Astrocyte (in vitro differentiated cells and primary cell): ENCODE measurements at regions not wholly inside any gene's neighbourhood (a gene's known extent, or its start where the extent isn't known, plus 50 kb on each side); places are given as distances from the start of the nearest gene placed in this dataset.

Experiments
- DNase-seq: peaks from one replicate; pipeline ENCODE4 v3.0.0-alpha.2; 2010; ENCODE audit warnings: low read depth
- FAIRE-seq: peaks from 2 replicates; lab custom pipeline; 2011; peaks lifted over from hg19 to GRCh38; lab: Jason Lieb, UNC
- H2AFZ ChIP-seq: 2 replicates; pipeline ENCODE4 v1.6.0; 2012; ENCODE audit warnings: low read depth, low read length, inconsistent platforms
- H3K27ac ChIP-seq: 2 replicates; pipeline ENCODE4 v1.5.1; 2011; ENCODE audit warnings: low read depth, low read length, inconsistent platforms
- H3K27me3 ChIP-seq: 2 replicates; pipeline ENCODE4 v1.6.0; 2011; ENCODE audit warnings: low read length, inconsistent platforms; ENCODE audit not compliant: insufficient read depth
- H3K36me3 ChIP-seq: 2 replicates; pipeline ENCODE4 v1.5.1; 2011; ENCODE audit warnings: low read length, inconsistent platforms; ENCODE audit not compliant: insufficient read depth
- H3K4me1 ChIP-seq: 2 replicates; pipeline ENCODE4 v1.5.1; 2011; ENCODE audit warnings: low read length, inconsistent platforms; ENCODE audit not compliant: insufficient read depth
- H3K4me2 ChIP-seq: 2 replicates; pipeline ENCODE4 v1.6.0; 2012; ENCODE audit warnings: low read length, inconsistent platforms
- H3K4me3 ChIP-seq: 2 replicates; pipeline ENCODE4 v1.5.1; 2011; ENCODE audit warnings: low read depth, mild to moderate bottlenecking, low read length, inconsistent platforms; ENCODE audit not compliant: insufficient read depth
- H3K79me2 ChIP-seq: 2 replicates; pipeline ENCODE4 v1.6.0; 2012; ENCODE audit warnings: mild to moderate bottlenecking, low read length, inconsistent platforms; ENCODE audit not compliant: insufficient read depth
- H3K9ac ChIP-seq: 2 replicates; pipeline ENCODE4 v1.6.0; 2012; ENCODE audit warnings: mild to moderate bottlenecking, low read length, inconsistent platforms
- H3K9me3 ChIP-seq: 2 replicates; pipeline ENCODE4 v1.5.1; 2012; ENCODE audit warnings: low read depth, mild to moderate bottlenecking, low read length, inconsistent platforms; ENCODE audit not compliant: insufficient read depth
- H4K20me1 ChIP-seq: 2 replicates; pipeline ENCODE4 v1.6.0; 2012; ENCODE audit warnings: low read length, inconsistent platforms; ENCODE audit not compliant: insufficient read depth
- H3K27ac Mint-ChIP-seq: one replicate; pipeline ENCODE4 v1.8.0; 2021; ENCODE audit warnings: mild to moderate bottlenecking, mixed read lengths; ENCODE audit not compliant: unreplicated experiment
- H3K27me3 Mint-ChIP-seq: one replicate; pipeline ENCODE4 v1.8.0; 2021; ENCODE audit warnings: low read depth, mixed read lengths; ENCODE audit not compliant: unreplicated experiment
- H3K36me3 Mint-ChIP-seq: one replicate; pipeline ENCODE4 v1.8.0; 2021; ENCODE audit warnings: low read depth, mixed read lengths; ENCODE audit not compliant: unreplicated experiment
- H3K4me1 Mint-ChIP-seq: one replicate; pipeline ENCODE4 v1.8.0; 2021; ENCODE audit warnings: low read depth, mixed read lengths; ENCODE audit not compliant: unreplicated experiment
- H3K4me3 Mint-ChIP-seq: one replicate; pipeline ENCODE4 v1.8.0; 2021; ENCODE audit warnings: mild to moderate bottlenecking, moderate library complexity, mixed read lengths; ENCODE audit not compliant: unreplicated experiment
- H3K9me3 Mint-ChIP-seq: one replicate; pipeline ENCODE4 v1.8.0; 2021; ENCODE audit warnings: mild to moderate bottlenecking, mixed read lengths; ENCODE audit not compliant: unreplicated experiment
- EZH2 ChIP-seq: IDR thresholded peaks from 2 replicates; pipeline ENCODE4 v1.6.1; 2012; ENCODE audit warnings: mild to moderate bottlenecking, low read length, inconsistent platforms; ENCODE audit not compliant: insufficient read depth
- TF ChIP-seq, protein P1 (sequence below): IDR thresholded peaks from 2 replicates; pipeline ENCODE4 v1.5.1; 2011; ENCODE audit warnings: low read depth, mild to moderate bottlenecking, inconsistent platforms, low read length, moderate library complexity; ENCODE audit not compliant: insufficient read depth

DNA sequence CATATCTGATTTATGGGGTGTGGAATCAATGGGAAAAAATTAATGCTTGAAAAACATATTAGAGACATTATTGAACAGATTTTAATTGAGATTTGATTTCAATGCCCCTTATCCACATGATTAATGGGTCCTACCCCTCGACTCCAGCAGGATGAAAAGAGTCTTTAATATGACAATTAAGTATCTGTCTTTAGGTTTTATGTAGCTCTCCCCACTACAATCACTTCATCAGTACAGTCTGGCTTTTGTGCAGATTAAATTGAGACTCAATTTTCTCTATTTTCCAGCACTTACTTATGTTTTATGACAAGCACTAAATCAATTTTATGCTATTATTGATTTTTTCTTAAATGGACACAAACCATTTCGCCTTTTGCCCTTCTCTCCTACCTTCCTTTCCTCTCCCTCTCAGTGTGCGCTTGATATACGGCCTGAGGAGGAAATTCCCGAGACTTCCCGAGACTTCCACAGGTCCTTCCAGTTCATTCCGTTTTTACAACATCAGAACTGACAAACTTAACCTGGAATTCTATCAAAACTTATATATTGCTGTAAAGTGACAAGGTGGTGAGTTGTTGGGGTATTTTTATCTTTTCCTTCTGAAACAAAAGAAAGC, 555.1 kb upstream of the SALL3 start:
- DNase-seq (no peak), FAIRE-seq (no peak)
- H3K4me2 ChIP-seq: no peak overlapping the region
- no peak overlapping the region for H2AFZ ChIP-seq
- no peak overlapping the region for H3K4me3 Mint-ChIP-seq
- TF ChIP-seq, protein P1, sequence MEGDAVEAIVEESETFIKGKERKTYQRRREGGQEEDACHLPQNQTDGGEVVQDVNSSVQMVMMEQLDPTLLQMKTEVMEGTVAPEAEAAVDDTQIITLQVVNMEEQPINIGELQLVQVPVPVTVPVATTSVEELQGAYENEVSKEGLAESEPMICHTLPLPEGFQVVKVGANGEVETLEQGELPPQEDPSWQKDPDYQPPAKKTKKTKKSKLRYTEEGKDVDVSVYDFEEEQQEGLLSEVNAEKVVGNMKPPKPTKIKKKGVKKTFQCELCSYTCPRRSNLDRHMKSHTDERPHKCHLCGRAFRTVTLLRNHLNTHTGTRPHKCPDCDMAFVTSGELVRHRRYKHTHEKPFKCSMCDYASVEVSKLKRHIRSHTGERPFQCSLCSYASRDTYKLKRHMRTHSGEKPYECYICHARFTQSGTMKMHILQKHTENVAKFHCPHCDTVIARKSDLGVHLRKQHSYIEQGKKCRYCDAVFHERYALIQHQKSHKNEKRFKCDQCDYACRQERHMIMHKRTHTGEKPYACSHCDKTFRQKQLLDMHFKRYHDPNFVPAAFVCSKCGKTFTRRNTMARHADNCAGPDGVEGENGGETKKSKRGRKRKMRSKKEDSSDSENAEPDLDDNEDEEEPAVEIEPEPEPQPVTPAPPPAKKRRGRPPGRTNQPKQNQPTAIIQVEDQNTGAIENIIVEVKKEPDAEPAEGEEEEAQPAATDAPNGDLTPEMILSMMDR: no peak
- TF ChIP-seq EZH2: no peak
- peaks cover 11% of the 10 kb centered on the region for H3K9me3 ChIP-seq
- H3K27ac Mint-ChIP-seq: no peak overlapping the region
- H3K27ac ChIP-seq: no peak overlapping the region
- peaks cover 17% of the 10 kb centered on the region for H3K9me3 Mint-ChIP-seq
- H3K36me3 Mint-ChIP-seq: no peaks in the 10 kb centered on the region
- no peaks in the 10 kb centered on the region for H3K4me1 Mint-ChIP-seq
- H3K27me3 ChIP-seq: no peaks in the 10 kb centered on the region
- no peaks in the 10 kb centered on the region for H3K36me3 ChIP-seq
- H3K79me2 ChIP-seq: no peaks in the 10 kb centered on the region
- no peaks in the 10 kb centered on the region for H3K27me3 Mint-ChIP-seq
- H3K9ac ChIP-seq: no peak overlapping the region
- H3K4me3 ChIP-seq: no peak overlapping the region
- H3K4me1 ChIP-seq: no peaks in the 10 kb centered on the region
- H4K20me1 ChIP-seq: no peaks in the 10 kb centered on the region

DNA sequence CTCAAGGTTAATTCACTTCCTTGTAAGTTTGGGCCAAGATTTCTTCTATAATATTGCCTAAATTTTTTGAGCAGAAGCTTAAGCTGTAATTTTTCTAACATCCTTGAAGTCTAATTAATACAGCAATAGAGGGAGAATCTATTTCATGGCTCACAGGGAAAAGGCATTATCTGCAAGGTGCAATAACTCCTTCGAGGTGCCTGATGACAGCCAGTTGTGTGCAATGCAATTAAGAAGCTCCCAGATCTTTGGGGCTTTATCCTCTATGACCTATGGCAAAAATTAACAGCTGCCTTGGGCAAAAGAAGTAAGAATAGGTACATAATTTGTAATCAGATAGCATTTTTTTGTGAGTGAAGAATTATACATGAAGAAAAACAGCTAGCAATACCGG, 554.6 kb upstream of the SALL3 start:
- no peak overlapping the region for H3K27ac ChIP-seq
- no peak for FAIRE-seq
- H4K20me1 ChIP-seq: no peaks in the 10 kb centered on the region
- H3K4me1 Mint-ChIP-seq: no peaks in the 10 kb centered on the region
- DNase-seq: no peak
- no peak overlapping the region for H3K4me3 Mint-ChIP-seq
- peaks cover 11% of the 10 kb centered on the region for H3K9me3 ChIP-seq
- H3K9me3 Mint-ChIP-seq: peaks cover 17% of the 10 kb centered on the region
- no peak overlapping the region for H3K4me2 ChIP-seq
- no peaks in the 10 kb centered on the region for H3K36me3 ChIP-seq
- H3K79me2 ChIP-seq: no peaks in the 10 kb centered on the region
- H3K4me1 ChIP-seq: no peaks in the 10 kb centered on the region
- no peaks in the 10 kb centered on the region for H3K36me3 Mint-ChIP-seq
- H3K4me3 ChIP-seq: no peak overlapping the region
- H3K9ac ChIP-seq: no peak overlapping the region
- no peaks in the 10 kb centered on the region for H3K27me3 ChIP-seq
- TF ChIP-seq, protein P1: no peak
- TF ChIP-seq EZH2: no peak
- H3K27me3 Mint-ChIP-seq: no peaks in the 10 kb centered on the region
- no peak overlapping the region for H3K27ac Mint-ChIP-seq
- H2AFZ ChIP-seq: no peak overlapping the region

DNA sequence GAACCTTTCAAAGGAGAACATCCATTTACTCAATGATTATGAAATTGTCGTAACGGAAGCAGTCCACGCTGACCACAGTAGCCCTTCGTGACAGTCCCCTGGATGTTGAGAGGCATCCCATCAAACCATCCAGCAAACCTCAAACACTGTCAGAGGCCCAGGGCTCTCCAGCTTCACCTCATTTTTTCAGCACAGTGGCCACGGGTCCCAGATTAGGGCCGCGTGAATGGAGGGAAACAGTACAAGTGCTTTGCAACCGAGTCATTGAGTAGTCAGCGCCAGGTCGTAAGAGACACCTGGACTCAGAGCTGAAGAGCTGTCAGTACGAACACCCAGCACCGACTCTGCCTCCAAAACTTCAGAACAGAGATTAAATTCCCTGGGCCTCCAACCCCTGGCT, 552.5 kb upstream of the SALL3 start:
- Mint-ChIP-seq H3K27ac (no peak overlapping the region), H3K9me3 (peaks cover 18% of the 10 kb centered on the region), H3K36me3 (no peaks in the 10 kb centered on the region), H3K4me1 (no peaks in the 10 kb centered on the region), H3K27me3 (no peaks in the 10 kb centered on the region), H3K4me3 (no peak overlapping the region)
- Histone ChIP-seq H3K9me3 (peaks cover 9% of the 10 kb centered on the region), H3K27me3 (no peaks in the 10 kb centered on the region), H3K4me3 (no peak overlapping the region), H3K36me3 (no peaks in the 10 kb centered on the region), H3K4me2 (no peak overlapping the region), H3K9ac (no peak overlapping the region), H4K20me1 (no peaks in the 10 kb centered on the region), H3K4me1 (no peaks in the 10 kb centered on the region), H2AFZ (no peak overlapping the region), H3K79me2 (no peaks in the 10 kb centered on the region), H3K27ac (no peak overlapping the region)
- FAIRE-seq: no peak
- DNase-seq: no peak
- TF ChIP-seq, protein P1: no peak
- TF ChIP-seq EZH2: no peak
